Neural progenitor cell (in vitro differentiated cells): ENCODE measurements at regions not wholly inside any gene's neighbourhood (a gene's known extent, or its start where the extent isn't known, plus 50 kb on each side); places are given as distances from the start of the nearest gene placed in this dataset.

ENCODE experiments used
- EZH2 ChIP-seq: fragments of 200-600 bp; sonication (generic); IDR thresholded peaks from 2 replicates; pipeline ENCODE4 v1.6.1; 2017; ENCODE audit warnings: antibody characterized with exemption, mild to moderate bottlenecking, moderate library complexity
- TF ChIP-seq, protein P1 (sequence below): fragments of 200-600 bp; sonication (generic); IDR thresholded peaks from 2 replicates; pipeline ENCODE4 v1.5.1; 2017; ENCODE audit warnings: antibody characterized with exemption, mild to moderate bottlenecking

DNA sequence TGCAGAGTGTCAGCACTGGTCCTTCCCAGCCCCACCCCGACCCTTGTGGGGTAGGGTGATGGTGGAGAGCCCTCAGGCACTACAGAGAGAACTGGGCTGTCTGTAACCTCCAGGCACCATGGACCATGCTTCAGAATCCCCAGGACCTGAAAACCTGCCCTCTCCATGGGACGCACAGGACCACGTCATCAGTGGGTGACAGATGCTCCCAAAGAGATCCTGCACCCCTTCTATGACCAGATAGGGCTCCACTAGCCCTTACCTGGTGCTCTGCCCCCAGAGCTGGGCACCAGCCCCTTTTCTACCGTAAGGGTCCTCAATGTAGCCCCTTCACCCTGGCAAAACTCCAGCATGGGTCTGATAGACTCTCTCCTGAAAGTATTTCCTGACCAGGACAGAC is 165.9 kb upstream of the NECTIN1 start:
- TF ChIP-seq, protein P1, sequence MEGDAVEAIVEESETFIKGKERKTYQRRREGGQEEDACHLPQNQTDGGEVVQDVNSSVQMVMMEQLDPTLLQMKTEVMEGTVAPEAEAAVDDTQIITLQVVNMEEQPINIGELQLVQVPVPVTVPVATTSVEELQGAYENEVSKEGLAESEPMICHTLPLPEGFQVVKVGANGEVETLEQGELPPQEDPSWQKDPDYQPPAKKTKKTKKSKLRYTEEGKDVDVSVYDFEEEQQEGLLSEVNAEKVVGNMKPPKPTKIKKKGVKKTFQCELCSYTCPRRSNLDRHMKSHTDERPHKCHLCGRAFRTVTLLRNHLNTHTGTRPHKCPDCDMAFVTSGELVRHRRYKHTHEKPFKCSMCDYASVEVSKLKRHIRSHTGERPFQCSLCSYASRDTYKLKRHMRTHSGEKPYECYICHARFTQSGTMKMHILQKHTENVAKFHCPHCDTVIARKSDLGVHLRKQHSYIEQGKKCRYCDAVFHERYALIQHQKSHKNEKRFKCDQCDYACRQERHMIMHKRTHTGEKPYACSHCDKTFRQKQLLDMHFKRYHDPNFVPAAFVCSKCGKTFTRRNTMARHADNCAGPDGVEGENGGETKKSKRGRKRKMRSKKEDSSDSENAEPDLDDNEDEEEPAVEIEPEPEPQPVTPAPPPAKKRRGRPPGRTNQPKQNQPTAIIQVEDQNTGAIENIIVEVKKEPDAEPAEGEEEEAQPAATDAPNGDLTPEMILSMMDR: no peak
- TF ChIP-seq EZH2: no peak
